PC-3 (cell line): ENCODE measurements at regions not wholly inside any gene's neighbourhood (a gene's known extent, or its start where the extent isn't known, plus 50 kb on each side); places are given as distances from the start of the nearest gene placed in this dataset.

Experiments
- ATAC-seq: fragments of 200-7000 bp; cut with Tn5 transposase; 2 replicates; pipeline ENCODE4 v1.9.1; 2020; ENCODE audit warnings: mild to moderate bottlenecking, moderate library complexity
- BruUV-seq: library from RNA; stranded (reverse); fragments of 400-500 nt; replicated peaks from 2 replicates; lab custom pipeline; 2021; lab: Mats Ljungman, UMichigan
- CTCF ChIA-PET: fragments of 300-600 bp; sonication (Branson Sonifier 250); formaldehyde crosslinking; loops from one replicate; lab custom pipeline; 2022; ENCODE audit warnings: antibody characterized with exemption; lab: Charles Lee
- POLR2A ChIA-PET: fragments of 300-600 bp; sonication (Branson Sonifier 250); formaldehyde crosslinking; loops from one replicate; lab custom pipeline; 2022; ENCODE audit warnings: antibody characterized with exemption; ENCODE audit not compliant: unreplicated experiment; lab: Charles Lee
- DNase-seq: peaks from one replicate; pipeline ENCODE4 v3.0.0-alpha.2; 2015
- H2AFZ ChIP-seq: fragments of 300-600 bp; sonication (generic); 2 replicates; pipeline ENCODE4 v1.6.0; 2016; ENCODE audit warnings: antibody characterized with exemption, low read length
- H3F3A ChIP-seq: fragments of 300-600 bp; sonication (generic); one replicate; pipeline ENCODE4 v1.6.0; 2017; ENCODE audit warnings: antibody characterized with exemption, low read length, control low read depth, mild to moderate bottlenecking; ENCODE audit not compliant: unreplicated experiment
- H3K27ac ChIP-seq: fragments of 300-600 bp; sonication (generic); 2 replicates; pipeline ENCODE4 v1.5.1; 2016; ENCODE audit warnings: mild to moderate bottlenecking, low read length
- H3K27me3 ChIP-seq: fragments of 300-600 bp; sonication (generic); 2 replicates; pipeline ENCODE4 v1.6.1; 2016; ENCODE audit warnings: low read length, mixed read lengths
- H3K36me3 ChIP-seq: fragments of 300-600 bp; sonication (generic); 2 replicates; pipeline ENCODE4 v1.6.1; 2016; ENCODE audit warnings: low read depth, mixed run types, low read length, mixed read lengths
- H3K4me1 ChIP-seq: fragments of 300-600 bp; sonication (generic); 2 replicates; pipeline ENCODE4 v1.5.1; 2016; ENCODE audit warnings: low read length; ENCODE audit not compliant: insufficient read depth
- H3K4me2 ChIP-seq: fragments of 300-600 bp; sonication (generic); 2 replicates; pipeline ENCODE4 v1.6.0; 2016; ENCODE audit warnings: low read length
- H3K4me3 ChIP-seq: fragments of 300-600 bp; sonication (generic); 2 replicates; pipeline ENCODE4 v1.5.1; 2016; ENCODE audit warnings: mild to moderate bottlenecking, low read length, mixed read lengths
- H3K79me2 ChIP-seq: fragments of 300-600 bp; sonication (generic); 2 replicates; pipeline ENCODE4 v1.6.1; 2017; ENCODE audit warnings: low read length, mixed read lengths
- H3K9ac ChIP-seq: fragments of 300-600 bp; sonication (generic); 2 replicates; pipeline ENCODE4 v1.6.0; 2016; ENCODE audit warnings: mild to moderate bottlenecking, low read length
- H3K9me2 ChIP-seq: fragments of 300-600 bp; sonication (generic); replicated peaks from 2 replicates; pipeline ENCODE4 v1.6.1; 2016; ENCODE audit warnings: mixed run types, low read length, mixed read lengths
- H3K9me3 ChIP-seq: fragments of 300-600 bp; sonication (generic); 2 replicates; pipeline ENCODE4 v1.6.1; 2016; ENCODE audit warnings: low read length, mixed read lengths
- H4K20me1 ChIP-seq: fragments of 300-600 bp; sonication (generic); 2 replicates; pipeline ENCODE4 v1.6.1; 2016; ENCODE audit warnings: low read length, mixed read lengths
- CTCF ChIP-seq: fragments of 300-600 bp; sonication (generic); conservative IDR thresholded peaks from 2 replicates; pipeline ENCODE4 v1.5.1; 2017; ENCODE audit warnings: antibody characterized with exemption, low read depth, mild to moderate bottlenecking, low read length
- EZH2 ChIP-seq: fragments of 300-600 bp; sonication (generic); IDR thresholded peaks from one replicate; pipeline ENCODE4 v1.6.1; 2017; ENCODE audit warnings: antibody characterized with exemption, mild to moderate bottlenecking, low read length; ENCODE audit not compliant: unreplicated experiment
- EZH2phosphoT487 ChIP-seq: fragments of 300-600 bp; sonication (generic); IDR thresholded peaks from 2 replicates; pipeline ENCODE4 v1.6.1; 2018; ENCODE audit warnings: mild to moderate bottlenecking, antibody characterized with exemption, low read length, borderline replicate concordance
- intact Hi-C: fragments of 100-400 bp; cut with micrococcal nuclease; formaldehyde crosslinking; loops from 2 replicates; pipeline ENCODE4 v1.9.0; 2023

GRCh38 chr4:118585015-118585414 lies 100.2 kb upstream of the METTL14 start:
- peaks cover 10% of the 10 kb centered on the region for H3K27me3 ChIP-seq
- no peaks in the 10 kb centered on the region for H3K36me3 ChIP-seq
- no peaks in the 10 kb centered on the region for H3K9me3 ChIP-seq
- H3K4me2 ChIP-seq = no peak overlapping the region
- POLR2A ChIA-PET = no interaction called here
- no peaks in the 10 kb centered on the region for H3K79me2 ChIP-seq
- H3K9me2 ChIP-seq = no peaks in the 10 kb centered on the region
- BruUV-seq = no TSS peak
- ATAC-seq = no peak
- CTCF ChIA-PET = no interaction called here
- H2AFZ ChIP-seq = no peak overlapping the region
- no peak for DNase-seq
- no peak overlapping the region for H3K9ac ChIP-seq
- TF ChIP-seq EZH2 = no peak
- TF ChIP-seq CTCF = no peak
- no peak for TF ChIP-seq EZH2phosphoT487
- H3K4me1 ChIP-seq = no peaks in the 10 kb centered on the region
- no peak overlapping the region for H3K4me3 ChIP-seq
- H3K27ac ChIP-seq = no peak overlapping the region
- H4K20me1 ChIP-seq = no peaks in the 10 kb centered on the region
- intact Hi-C loops = no loop called here
- H3F3A ChIP-seq = no peaks in the 10 kb centered on the region

- no peak for DNase-seq
- Histone ChIP-seq H3K4me2 (no peak overlapping the region), H3K4me1 (no peaks in the 10 kb centered on the region), H3K27me3 (peaks cover 10% of the 10 kb centered on the region), H3K27ac (no peak overlapping the region), H3K9me3 (no peaks in the 10 kb centered on the region), H4K20me1 (no peaks in the 10 kb centered on the region), H2AFZ (no peak overlapping the region), H3K36me3 (no peaks in the 10 kb centered on the region), H3K9me2 (no peaks in the 10 kb centered on the region), H3F3A (no peaks in the 10 kb centered on the region), H3K9ac (no peak overlapping the region), H3K79me2 (no peaks in the 10 kb centered on the region), H3K4me3 (no peak overlapping the region)
- BruUV-seq = no TSS peak
- ChIA-PET POLR2A (no interaction called here), CTCF (no interaction called here)
- no peak for ATAC-seq
- no peak for TF ChIP-seq EZH2phosphoT487
- TF ChIP-seq CTCF = no peak
- no peak for TF ChIP-seq EZH2
- intact Hi-C loops = no loop called here
Observed at GRCh38 chr4:118586357-118586790, 98.8 kb upstream of the METTL14 start.

GRCh38 chr4:118587116-118587831 lies 97.9 kb upstream of the METTL14 start:
- ChIA-PET POLR2A (no interaction called here), CTCF (no interaction called here)
- Histone ChIP-seq H3F3A (no peaks in the 10 kb centered on the region), H2AFZ (no peak overlapping the region), H3K9me2 (no peaks in the 10 kb centered on the region), H3K9ac (no peak overlapping the region), H3K9me3 (no peaks in the 10 kb centered on the region), H3K27me3 (peaks cover 10% of the 10 kb centered on the region), H3K27ac (no peak overlapping the region), H3K4me2 (no peak overlapping the region), H3K4me3 (no peak overlapping the region), H3K4me1 (no peaks in the 10 kb centered on the region), H3K36me3 (no peaks in the 10 kb centered on the region), H3K79me2 (0 out of 2 replicates have a peak, but pooled peaks cover 5% of the 10 kb centered on the region), H4K20me1 (no peaks in the 10 kb centered on the region)
- ATAC-seq (no peak), DNase-seq (no peak)
- intact Hi-C loops = no loop called here
- TF ChIP-seq EZH2 (no peak), CTCF (no peak), EZH2phosphoT487 (no peak)
- no TSS peak for BruUV-seq
